ENCODE measurements at regions not wholly inside any gene's neighbourhood (a gene's known extent, or its start where the extent isn't known, plus 50 kb on each side); places are given as distances from the start of the nearest gene placed in this dataset.

GRCh38 chr4:24226667-24227066 is 336.8 kb upstream of the PPARGC1A start:
- no peak for TF ChIP-seq CTCF (IDR thresholded peaks at IDR 0.05)

GRCh38 chr4:24226023-24226422 is 336.2 kb upstream of the PPARGC1A start:
- no peak for TF ChIP-seq CTCF (IDR thresholded peaks at IDR 0.05)

GRCh38 chr4:24224446-24224845 is 334.6 kb upstream of the PPARGC1A start:
- TF ChIP-seq CTCF (IDR thresholded peaks at IDR 0.05), result no peak

GRCh38 chr4:24219209-24219608 is 329.4 kb upstream of the PPARGC1A start:
- TF ChIP-seq CTCF (IDR thresholded peaks at IDR 0.05), result no peak

GRCh38 chr4:24218566-24218965 is 328.7 kb upstream of the PPARGC1A start:
- no peak for TF ChIP-seq CTCF (IDR thresholded peaks at IDR 0.05)

GRCh38 chr4:24214796-24215195 is 324.9 kb upstream of the PPARGC1A start:
- TF ChIP-seq CTCF (IDR thresholded peaks at IDR 0.05), result no peak

GRCh38 chr4:24213961-24214360 is 324.1 kb upstream of the PPARGC1A start:
- no peak for TF ChIP-seq CTCF (IDR thresholded peaks at IDR 0.05)

- no peak for TF ChIP-seq CTCF (IDR thresholded peaks at IDR 0.05)
Measured at GRCh38 chr4:24212642-24213041, 322.8 kb upstream of the PPARGC1A start.
